Muscle of leg (tissue), 3 donors: ENCODE measurements at regions not wholly inside any gene's neighbourhood (a gene's known extent, or its start where the extent isn't known, plus 50 kb on each side); places are given as distances from the start of the nearest gene placed in this dataset.

ENCODE experiments used
- DNase-seq: peaks from one replicate; pipeline ENCODE4 v3.0.0; 2013
- H3K27ac ChIP-seq: one replicate; pipeline ENCODE4 v1.5.1; 2013; ENCODE audit warnings: mild to moderate bottlenecking, low read length, control low read depth
- H3K27me3 ChIP-seq: one replicate; pipeline ENCODE4 v1.6.1; 2013; ENCODE audit warnings: low read length; ENCODE audit not compliant: control insufficient read depth, insufficient read depth
- H3K36me3 ChIP-seq: one replicate; pipeline ENCODE4 v1.6.1; 2013; ENCODE audit warnings: low read length; ENCODE audit not compliant: control insufficient read depth, insufficient read depth
- H3K4me1 ChIP-seq: one replicate; pipeline ENCODE4 v1.6.1; 2013; ENCODE audit warnings: low read length; ENCODE audit not compliant: control insufficient read depth, insufficient read depth
- H3K4me3 ChIP-seq: one replicate; pipeline ENCODE4 v1.5.1; 2013; ENCODE audit warnings: low read length, control low read depth
- H3K9me3 ChIP-seq: replicated peaks from 2 replicates; pipeline ENCODE4 v1.6.1; 2013; ENCODE audit warnings: low read depth, low read length; ENCODE audit not compliant: control insufficient read depth
- WGBS: methylation state at CpG from one replicate; pipeline ENCODE4 v1.1.5; 2013; ENCODE audit warnings: missing lambda C conversion rate; ENCODE audit not compliant: insufficient coverage; 5-methylcytosine and 5-hydroxymethylcytosine counted together

- Histone ChIP-seq H3K27ac (no peak overlapping the region), H3K27me3 (peaks cover 2% of the 10 kb centered on the region), H3K4me3 (no peak overlapping the region), H3K9me3 (no peaks in the 10 kb centered on the region), H3K36me3 (no peaks in the 10 kb centered on the region), H3K4me1 (peaks cover 21% of the 10 kb centered on the region)
- WGBS: 75% methylated on average over 4 of the region's 6 CpGs
- no peak for DNase-seq
Observed at GRCh38 chr9:89863837-89864236, 259.0 kb downstream of the GADD45G start.

- no peak overlapping the region for H3K27ac ChIP-seq
- H3K4me1 ChIP-seq: peaks cover 21% of the 10 kb centered on the region
- H3K36me3 ChIP-seq: no peaks in the 10 kb centered on the region
- no CpG with 5 or more reads among the region's 5 CpGs for whole genome bisulfite sequencing
- DNase-seq: no peak
- peaks cover 2% of the 10 kb centered on the region for H3K27me3 ChIP-seq
- no peak overlapping the region for H3K4me3 ChIP-seq
- H3K9me3 ChIP-seq: no peaks in the 10 kb centered on the region
Observed at GRCh38 chr9:89864257-89864656, 259.4 kb downstream of the GADD45G start.

GRCh38 chr9:89864731-89865130, 259.9 kb downstream of the GADD45G start:
- no peak overlapping the region for H3K4me3 ChIP-seq

GRCh38 chr9:89865357-89865756, 260.5 kb downstream of the GADD45G start:
- Histone ChIP-seq H3K9me3 (no peaks in the 10 kb centered on the region), H3K4me3 (no peak overlapping the region), H3K36me3 (no peaks in the 10 kb centered on the region), H3K27me3 (peaks cover 2% of the 10 kb centered on the region), H3K27ac (no peak overlapping the region), H3K4me1 (peaks cover 14% of the 10 kb centered on the region)
- 86% methylated on average over 7 of the region's 8 CpGs for WGBS
- no peak for DNase-seq

More at GRCh38 chr9:89864731-89865130, 259.9 kb downstream of the GADD45G start:
- no peak for DNase-seq
- Histone ChIP-seq H3K27me3 (peaks cover 2% of the 10 kb centered on the region), H3K27ac (no peak overlapping the region), H3K36me3 (no peaks in the 10 kb centered on the region), H3K4me1 (peaks cover 20% of the 10 kb centered on the region), H3K9me3 (no peaks in the 10 kb centered on the region)
- WGBS: 80% methylated on average over 3 of the region's 4 CpGs

- Histone ChIP-seq H3K27me3 (peaks cover 5% of the 10 kb centered on the region), H3K27ac (no peak overlapping the region), H3K9me3 (no peaks in the 10 kb centered on the region), H3K4me3 (no peak overlapping the region), H3K4me1 (peaks cover 12% of the 10 kb centered on the region), H3K36me3 (no peaks in the 10 kb centered on the region)
- DNase-seq: no peak
- WGBS: 91% methylated on average over 5 of the region's 10 CpGs
Observed at GRCh38 chr9:89865981-89866380, 261.2 kb downstream of the GADD45G start.

GRCh38 chr9:89866701-89867100, 261.9 kb downstream of the GADD45G start:
- Histone ChIP-seq H3K4me3 (no peak overlapping the region), H3K36me3 (no peaks in the 10 kb centered on the region), H3K27ac (no peak overlapping the region), H3K4me1 (peaks cover 12% of the 10 kb centered on the region), H3K9me3 (no peaks in the 10 kb centered on the region), H3K27me3 (peaks cover 5% of the 10 kb centered on the region)
- no peak for DNase-seq
- 77% methylated on average over 2 of the region's 3 CpGs for WGBS

- H3K4me1 ChIP-seq: peaks cover 19% of the 10 kb centered on the region
Observed at GRCh38 chr9:89868100-89868499, 263.3 kb downstream of the GADD45G start.

GRCh38 chr9:89869793-89870580, 265.2 kb downstream of the GADD45G start:
- 49% methylated on average over 4 of the region's 7 CpGs for WGBS
- no peak overlapping the region for H3K27ac ChIP-seq
- H3K27me3 ChIP-seq: peaks cover 5% of the 10 kb centered on the region
- H3K4me3 ChIP-seq: no peak overlapping the region
- H3K4me1 ChIP-seq: peaks cover 24% of the 10 kb centered on the region
- no peaks in the 10 kb centered on the region for H3K9me3 ChIP-seq
- no peaks in the 10 kb centered on the region for H3K36me3 ChIP-seq
- DNase-seq: no peak

More at GRCh38 chr9:89868100-89868499, 263.3 kb downstream of the GADD45G start:
- Histone ChIP-seq H3K27me3 (peaks cover 5% of the 10 kb centered on the region), H3K4me3 (no peak overlapping the region), H3K27ac (no peak overlapping the region), H3K9me3 (no peaks in the 10 kb centered on the region), H3K36me3 (no peaks in the 10 kb centered on the region)
- whole genome bisulfite sequencing: 87% methylated on average over 3 of the region's 4 CpGs
- no peak for DNase-seq

- H3K4me1 ChIP-seq: peaks cover 32% of the 10 kb centered on the region
- 77% methylated on average over 5 of the region's 5 CpGs for WGBS
- no peaks in the 10 kb centered on the region for H3K9me3 ChIP-seq
- no peak overlapping the region for H3K4me3 ChIP-seq
- H3K27ac ChIP-seq: no peak overlapping the region
- DNase-seq: no peak
- H3K27me3 ChIP-seq: peaks cover 3% of the 10 kb centered on the region
- no peaks in the 10 kb centered on the region for H3K36me3 ChIP-seq
Observed at GRCh38 chr9:89871871-89872331, 267.1 kb downstream of the GADD45G start.

GRCh38 chr9:89872426-89872912, 267.7 kb downstream of the GADD45G start:
- DNase-seq: no peak
- Histone ChIP-seq H3K4me3 (no peak overlapping the region), H3K27me3 (peaks cover 3% of the 10 kb centered on the region), H3K9me3 (no peaks in the 10 kb centered on the region), H3K36me3 (no peaks in the 10 kb centered on the region), H3K27ac (no peak overlapping the region), H3K4me1 (peaks cover 32% of the 10 kb centered on the region)
- WGBS: 87% methylated on average over 7 of the region's 9 CpGs
